A673 (cell line): ENCODE measurements at regions not wholly inside any gene's neighbourhood (a gene's known extent, or its start where the extent isn't known, plus 50 kb on each side); places are given as distances from the start of the nearest gene placed in this dataset.

Experiments
- CTCF ChIP-seq: fragments of 300-800, 200-600 bp; sonication (generic); conservative IDR thresholded peaks from 2 replicates; pipeline ENCODE4 v1.5.1; 2017; ENCODE audit warnings: low read depth, mild to moderate bottlenecking, antibody characterized with exemption, low read length, moderate library complexity, mixed read lengths
- EZH2 ChIP-seq: fragments of 200-600 bp; sonication (generic); IDR thresholded peaks from 2 replicates; pipeline ENCODE4 v1.6.1; 2017; ENCODE audit warnings: borderline replicate concordance, low read depth, mild to moderate bottlenecking, mixed read lengths, antibody characterized with exemption, low read length; ENCODE audit not compliant: poor library complexity, severe bottlenecking

GRCh38 chr11:110990311-110990710 is 255.2 kb upstream of the POU2AF2 start:
- TF ChIP-seq CTCF: no peak
- TF ChIP-seq EZH2: no peak
